ENCODE measurements at regions not wholly inside any gene's neighbourhood (a gene's known extent, or its start where the extent isn't known, plus 50 kb on each side); places are given as distances from the start of the nearest gene placed in this dataset.

- DNase-seq (ENCODE audit: low spot score) = no peak
Measured at GRCh38 chr12:91395628-91396135, 213.1 kb upstream of the DCN start.

GRCh38 chr12:91394903-91395302, 212.3 kb upstream of the DCN start:
- no peak for DNase-seq (ENCODE audit: low spot score)

GRCh38 chr12:91388573-91388972, 206.0 kb upstream of the DCN start:
- DNase-seq (ENCODE audit: low spot score) = no peak

- no peak for DNase-seq (ENCODE audit: low spot score)
Measured at GRCh38 chr12:91387461-91388134, 205.0 kb upstream of the DCN start.

- DNase-seq (ENCODE audit: low spot score) = no peak
Measured at GRCh38 chr12:91384806-91385205, 202.2 kb upstream of the DCN start.

- DNase-seq (ENCODE audit: low spot score) = no peak
Measured at GRCh38 chr12:91384366-91384765, 201.7 kb upstream of the DCN start.

- no peak for DNase-seq (ENCODE audit: low spot score)
Measured at GRCh38 chr12:91383099-91383498, 200.5 kb upstream of the DCN start.

- peak; percentile 39 for DNase-seq (ENCODE audit: low spot score)
Measured at GRCh38 chr12:91382081-91382543, 199.5 kb upstream of the DCN start.

- DNase-seq (ENCODE audit: low spot score) = peak; percentile 68
Measured at GRCh38 chr12:91381309-91381804, 198.7 kb upstream of the DCN start.

- no peak for DNase-seq (ENCODE audit: low spot score)
Measured at GRCh38 chr12:91380631-91381030, 198.0 kb upstream of the DCN start.

GRCh38 chr12:91379051-91379775, 196.6 kb upstream of the DCN start:
- DNase-seq (ENCODE audit: low spot score) = no peak

- DNase-seq (ENCODE audit: low spot score) = no peak
Measured at GRCh38 chr12:91377436-91377835, 194.8 kb upstream of the DCN start.

GRCh38 chr12:91373086-91373485, 190.5 kb upstream of the DCN start:
- DNase-seq (ENCODE audit: low spot score) = no peak

GRCh38 chr12:91370086-91370868, 187.7 kb upstream of the DCN start:
- no peak for DNase-seq (ENCODE audit: low spot score)

GRCh38 chr12:91368613-91369012, 186.0 kb upstream of the DCN start:
- DNase-seq (ENCODE audit: low spot score) = no peak

- DNase-seq (ENCODE audit: low spot score) = no peak
Measured at GRCh38 chr12:91367234-91367849, 184.7 kb upstream of the DCN start.

- DNase-seq (ENCODE audit: low spot score) = no peak
Measured at GRCh38 chr12:91364471-91365184, 182.0 kb upstream of the DCN start.

GRCh38 chr12:91361864-91362263, 179.2 kb upstream of the DCN start:
- DNase-seq (ENCODE audit: low spot score) = no peak

GRCh38 chr12:91357381-91357780, 174.8 kb upstream of the DCN start:
- no peak for DNase-seq (ENCODE audit: low spot score)

GRCh38 chr12:91356405-91356804, 173.8 kb upstream of the DCN start:
- no peak for DNase-seq (ENCODE audit: low spot score)

Data from COLO829 (cell line).